GM23338 (cell line): ENCODE measurements at regions not wholly inside any gene's neighbourhood (a gene's known extent, or its start where the extent isn't known, plus 50 kb on each side); places are given as distances from the start of the nearest gene placed in this dataset.

Experiments
- ATAC-seq: fragments of 200-7000 bp; cut with Tn5 transposase; 3 replicates; pipeline ENCODE4 v1.9.1; 2020
- DNase-seq: peaks from one replicate; pipeline ENCODE4 v3.0.0-alpha.2; 2015; ENCODE audit warnings: low spot score
- H2AFZ ChIP-seq: fragments of 200-600 bp; sonication (generic); 2 replicates; pipeline ENCODE4 v1.8.0; 2016; ENCODE audit warnings: antibody characterized with exemption, mild to moderate bottlenecking, moderate library complexity
- H3F3A ChIP-seq: fragments of 200-600 bp; sonication (generic); replicated peaks from 2 replicates; pipeline ENCODE4 v1.8.0; 2017; ENCODE audit warnings: antibody characterized with exemption, mixed run types, low read depth
- H3K27ac ChIP-seq: fragments of 200-600 bp; sonication (generic); 2 replicates; pipeline ENCODE4 v1.6.1; 2016; ENCODE audit warnings: low read depth
- H3K27me3 ChIP-seq: fragments of 200-600 bp; sonication (generic); 2 replicates; pipeline ENCODE4 v1.8.0; 2016; ENCODE audit warnings: mild to moderate bottlenecking, mixed run types, moderate library complexity; ENCODE audit not compliant: insufficient read depth
- H3K36me3 ChIP-seq: fragments of 200-600 bp; sonication (generic); 2 replicates; pipeline ENCODE4 v1.8.0; 2016; ENCODE audit warnings: mild to moderate bottlenecking; ENCODE audit not compliant: insufficient read depth
- H3K4me1 ChIP-seq: fragments of 200-600 bp; sonication (generic); 2 replicates; pipeline ENCODE4 v1.8.0; 2016; ENCODE audit warnings: mild to moderate bottlenecking, moderate library complexity; ENCODE audit not compliant: insufficient read depth
- H3K4me2 ChIP-seq: fragments of 200-600 bp; sonication (generic); 2 replicates; pipeline ENCODE4 v1.7.1; 2017; ENCODE audit warnings: mixed run types
- H3K4me3 ChIP-seq: fragments of 200-600 bp; sonication (generic); 2 replicates; pipeline ENCODE4 v1.6.1; 2016; ENCODE audit warnings: mixed run types
- H3K79me2 ChIP-seq: fragments of 200-600 bp; sonication (generic); replicated peaks from 2 replicates; pipeline ENCODE4 v1.8.0; 2017; ENCODE audit warnings: mild to moderate bottlenecking; ENCODE audit not compliant: insufficient read depth
- H3K9me2 ChIP-seq: fragments of 200-600 bp; sonication (generic); 2 replicates; pipeline ENCODE4 v1.8.0; 2017; ENCODE audit not compliant: insufficient read depth
- H4K20me1 ChIP-seq: fragments of 200-600 bp; sonication (generic); replicated peaks from 2 replicates; pipeline ENCODE4 v1.8.0; 2017; ENCODE audit warnings: mild to moderate bottlenecking; ENCODE audit not compliant: insufficient read depth
- H3K27ac Mint-ChIP-seq: 2 replicates; pipeline ENCODE4 v1.8.0; 2020; ENCODE audit warnings: inconsistent platforms, mild to moderate bottlenecking, moderate library complexity, mixed read lengths
- H3K27me3 Mint-ChIP-seq: 3 replicates; pipeline ENCODE4 v1.8.0; 2022; ENCODE audit warnings: low read depth, mild to moderate bottlenecking, moderate library complexity, mixed read lengths, inconsistent platforms; ENCODE audit not compliant: insufficient read depth, poor library complexity
- H3K36me3 Mint-ChIP-seq: 3 replicates; pipeline ENCODE4 v1.8.0; 2021; ENCODE audit warnings: low read depth, mild to moderate bottlenecking, inconsistent platforms, moderate library complexity, mixed read lengths
- H3K4me1 Mint-ChIP-seq: 3 replicates; pipeline ENCODE4 v1.8.0; 2020; ENCODE audit warnings: mild to moderate bottlenecking, inconsistent platforms, mixed read lengths
- H3K4me3 Mint-ChIP-seq: 3 replicates; pipeline ENCODE4 v1.8.0; 2021; ENCODE audit warnings: moderate library complexity, mild to moderate bottlenecking, inconsistent platforms, mixed read lengths
- H3K9me3 Mint-ChIP-seq: 3 replicates; pipeline ENCODE4 v1.8.0; 2020; ENCODE audit warnings: moderate library complexity, mild to moderate bottlenecking, inconsistent platforms, mixed read lengths
- CREB1 ChIP-seq: fragments of 250-450 bp; sonication (Bioruptor Pico); IDR thresholded peaks from 2 replicates; pipeline ENCODE4 v1.5.0; 2020; ENCODE audit warnings: low read depth, mild to moderate bottlenecking, moderate library complexity
- EZH2 ChIP-seq: fragments of 200-600 bp; sonication (generic); IDR thresholded peaks from one replicate; pipeline ENCODE4 v1.8.0; 2017; ENCODE audit warnings: antibody characterized with exemption, mild to moderate bottlenecking, low read depth; ENCODE audit not compliant: unreplicated experiment
- EZH2phosphoT487 ChIP-seq: fragments of 200-600 bp; sonication (generic); IDR thresholded peaks from one replicate; pipeline ENCODE4 v1.8.1; 2018; ENCODE audit warnings: antibody characterized with exemption; ENCODE audit not compliant: unreplicated experiment
- JUNB ChIP-seq: IDR thresholded peaks from one replicate; pipeline ENCODE4 v1.6.1; 2016; ENCODE audit warnings: antibody characterized with exemption; ENCODE audit not compliant: unreplicated experiment
- NANOG ChIP-seq: IDR thresholded peaks from 2 replicates; pipeline ENCODE4 v1.6.1; 2016; ENCODE audit warnings: antibody characterized with exemption, borderline replicate concordance
- POLR2AphosphoS5 ChIP-seq: IDR thresholded peaks from 2 replicates; pipeline ENCODE4 v1.6.1; 2016; ENCODE audit warnings: antibody characterized with exemption, low read depth
- REST ChIP-seq: IDR thresholded peaks from one replicate; pipeline ENCODE4 v1.6.1; 2018; ENCODE audit warnings: antibody characterized with exemption; ENCODE audit not compliant: unreplicated experiment
- ZNF114 ChIP-seq: fragments of 250-450 bp; sonication (Bioruptor Pico); IDR thresholded peaks from 2 replicates; pipeline ENCODE4 v1.5.0; 2020; ENCODE audit warnings: mild to moderate bottlenecking, moderate library complexity
- ZNF331 ChIP-seq: fragments of 250-450 bp; sonication (Bioruptor Pico); IDR thresholded peaks from 2 replicates; pipeline ENCODE4 v1.5.0; 2020; ENCODE audit warnings: low read depth, mild to moderate bottlenecking, moderate library complexity
- TF ChIP-seq, protein P1 (sequence below), 2 experiments: fragments of 200-600 bp in 1 of 2; sonication (generic) in 1 of 2; conservative IDR thresholded peaks; 2 replicates each; pipeline versions ENCODE4 v1.5.1 to v1.6.1; 2016 to 2017; ENCODE audit warnings: antibody characterized with exemption in 2 of 2, low read depth in 2 of 2, mild to moderate bottlenecking in 2 of 2, moderate library complexity in 1 of 2
- TF ChIP-seq, protein P2 (sequence below): fragments of 250-450 bp; sonication (Bioruptor Pico); IDR thresholded peaks from 2 replicates; pipeline ENCODE4 v1.5.0; 2020; ENCODE audit warnings: mild to moderate bottlenecking, moderate library complexity

GRCh38 chr20:11992426-11992825 lies 74.7 kb downstream of the BTBD3 start:
- Histone ChIP-seq H3K27me3 (no peaks in the 10 kb centered on the region), H3K4me2 (no peak overlapping the region), H3K79me2 (no peaks in the 10 kb centered on the region), H3F3A (no peaks in the 10 kb centered on the region), H3K4me1 (0 out of 2 replicates have a peak, but pooled peaks cover 4% of the 10 kb centered on the region), H2AFZ (no peak overlapping the region), H4K20me1 (no peaks in the 10 kb centered on the region), H3K36me3 (no peaks in the 10 kb centered on the region), H3K9me2 (0 out of 2 replicates have a peak, but pooled peaks cover 4% of the 10 kb centered on the region), H3K27ac (no peak overlapping the region), H3K4me3 (no peak overlapping the region)
- Mint-ChIP-seq H3K36me3 (no peaks in the 10 kb centered on the region), H3K27ac (no peak overlapping the region), H3K4me1 (peaks cover 17% of the 10 kb centered on the region; the same call in 2 of the 3 replicates), H3K27me3 (peaks cover 2% of the 10 kb centered on the region), H3K4me3 (no peak overlapping the region), H3K9me3 (no peaks in the 10 kb centered on the region)
- no peak for DNase-seq
- ATAC-seq: no peak
- TF ChIP-seq EZH2phosphoT487 (no peak), ZNF114 (CRISPR knock-in tag) (no peak), NANOG (no peak), ZNF331 (no peak), CREB1 (CRISPR knock-in tag) (no peak), POLR2AphosphoS5 (no peak), EZH2 (no peak), JUNB (no peak), REST (no peak)
- TF ChIP-seq, protein P1, sequence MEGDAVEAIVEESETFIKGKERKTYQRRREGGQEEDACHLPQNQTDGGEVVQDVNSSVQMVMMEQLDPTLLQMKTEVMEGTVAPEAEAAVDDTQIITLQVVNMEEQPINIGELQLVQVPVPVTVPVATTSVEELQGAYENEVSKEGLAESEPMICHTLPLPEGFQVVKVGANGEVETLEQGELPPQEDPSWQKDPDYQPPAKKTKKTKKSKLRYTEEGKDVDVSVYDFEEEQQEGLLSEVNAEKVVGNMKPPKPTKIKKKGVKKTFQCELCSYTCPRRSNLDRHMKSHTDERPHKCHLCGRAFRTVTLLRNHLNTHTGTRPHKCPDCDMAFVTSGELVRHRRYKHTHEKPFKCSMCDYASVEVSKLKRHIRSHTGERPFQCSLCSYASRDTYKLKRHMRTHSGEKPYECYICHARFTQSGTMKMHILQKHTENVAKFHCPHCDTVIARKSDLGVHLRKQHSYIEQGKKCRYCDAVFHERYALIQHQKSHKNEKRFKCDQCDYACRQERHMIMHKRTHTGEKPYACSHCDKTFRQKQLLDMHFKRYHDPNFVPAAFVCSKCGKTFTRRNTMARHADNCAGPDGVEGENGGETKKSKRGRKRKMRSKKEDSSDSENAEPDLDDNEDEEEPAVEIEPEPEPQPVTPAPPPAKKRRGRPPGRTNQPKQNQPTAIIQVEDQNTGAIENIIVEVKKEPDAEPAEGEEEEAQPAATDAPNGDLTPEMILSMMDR (conservative IDR thresholded peaks at IDR 0.05; ENCODE audit: low read depth in 2 of 2): no peak
- TF ChIP-seq, protein P2, sequence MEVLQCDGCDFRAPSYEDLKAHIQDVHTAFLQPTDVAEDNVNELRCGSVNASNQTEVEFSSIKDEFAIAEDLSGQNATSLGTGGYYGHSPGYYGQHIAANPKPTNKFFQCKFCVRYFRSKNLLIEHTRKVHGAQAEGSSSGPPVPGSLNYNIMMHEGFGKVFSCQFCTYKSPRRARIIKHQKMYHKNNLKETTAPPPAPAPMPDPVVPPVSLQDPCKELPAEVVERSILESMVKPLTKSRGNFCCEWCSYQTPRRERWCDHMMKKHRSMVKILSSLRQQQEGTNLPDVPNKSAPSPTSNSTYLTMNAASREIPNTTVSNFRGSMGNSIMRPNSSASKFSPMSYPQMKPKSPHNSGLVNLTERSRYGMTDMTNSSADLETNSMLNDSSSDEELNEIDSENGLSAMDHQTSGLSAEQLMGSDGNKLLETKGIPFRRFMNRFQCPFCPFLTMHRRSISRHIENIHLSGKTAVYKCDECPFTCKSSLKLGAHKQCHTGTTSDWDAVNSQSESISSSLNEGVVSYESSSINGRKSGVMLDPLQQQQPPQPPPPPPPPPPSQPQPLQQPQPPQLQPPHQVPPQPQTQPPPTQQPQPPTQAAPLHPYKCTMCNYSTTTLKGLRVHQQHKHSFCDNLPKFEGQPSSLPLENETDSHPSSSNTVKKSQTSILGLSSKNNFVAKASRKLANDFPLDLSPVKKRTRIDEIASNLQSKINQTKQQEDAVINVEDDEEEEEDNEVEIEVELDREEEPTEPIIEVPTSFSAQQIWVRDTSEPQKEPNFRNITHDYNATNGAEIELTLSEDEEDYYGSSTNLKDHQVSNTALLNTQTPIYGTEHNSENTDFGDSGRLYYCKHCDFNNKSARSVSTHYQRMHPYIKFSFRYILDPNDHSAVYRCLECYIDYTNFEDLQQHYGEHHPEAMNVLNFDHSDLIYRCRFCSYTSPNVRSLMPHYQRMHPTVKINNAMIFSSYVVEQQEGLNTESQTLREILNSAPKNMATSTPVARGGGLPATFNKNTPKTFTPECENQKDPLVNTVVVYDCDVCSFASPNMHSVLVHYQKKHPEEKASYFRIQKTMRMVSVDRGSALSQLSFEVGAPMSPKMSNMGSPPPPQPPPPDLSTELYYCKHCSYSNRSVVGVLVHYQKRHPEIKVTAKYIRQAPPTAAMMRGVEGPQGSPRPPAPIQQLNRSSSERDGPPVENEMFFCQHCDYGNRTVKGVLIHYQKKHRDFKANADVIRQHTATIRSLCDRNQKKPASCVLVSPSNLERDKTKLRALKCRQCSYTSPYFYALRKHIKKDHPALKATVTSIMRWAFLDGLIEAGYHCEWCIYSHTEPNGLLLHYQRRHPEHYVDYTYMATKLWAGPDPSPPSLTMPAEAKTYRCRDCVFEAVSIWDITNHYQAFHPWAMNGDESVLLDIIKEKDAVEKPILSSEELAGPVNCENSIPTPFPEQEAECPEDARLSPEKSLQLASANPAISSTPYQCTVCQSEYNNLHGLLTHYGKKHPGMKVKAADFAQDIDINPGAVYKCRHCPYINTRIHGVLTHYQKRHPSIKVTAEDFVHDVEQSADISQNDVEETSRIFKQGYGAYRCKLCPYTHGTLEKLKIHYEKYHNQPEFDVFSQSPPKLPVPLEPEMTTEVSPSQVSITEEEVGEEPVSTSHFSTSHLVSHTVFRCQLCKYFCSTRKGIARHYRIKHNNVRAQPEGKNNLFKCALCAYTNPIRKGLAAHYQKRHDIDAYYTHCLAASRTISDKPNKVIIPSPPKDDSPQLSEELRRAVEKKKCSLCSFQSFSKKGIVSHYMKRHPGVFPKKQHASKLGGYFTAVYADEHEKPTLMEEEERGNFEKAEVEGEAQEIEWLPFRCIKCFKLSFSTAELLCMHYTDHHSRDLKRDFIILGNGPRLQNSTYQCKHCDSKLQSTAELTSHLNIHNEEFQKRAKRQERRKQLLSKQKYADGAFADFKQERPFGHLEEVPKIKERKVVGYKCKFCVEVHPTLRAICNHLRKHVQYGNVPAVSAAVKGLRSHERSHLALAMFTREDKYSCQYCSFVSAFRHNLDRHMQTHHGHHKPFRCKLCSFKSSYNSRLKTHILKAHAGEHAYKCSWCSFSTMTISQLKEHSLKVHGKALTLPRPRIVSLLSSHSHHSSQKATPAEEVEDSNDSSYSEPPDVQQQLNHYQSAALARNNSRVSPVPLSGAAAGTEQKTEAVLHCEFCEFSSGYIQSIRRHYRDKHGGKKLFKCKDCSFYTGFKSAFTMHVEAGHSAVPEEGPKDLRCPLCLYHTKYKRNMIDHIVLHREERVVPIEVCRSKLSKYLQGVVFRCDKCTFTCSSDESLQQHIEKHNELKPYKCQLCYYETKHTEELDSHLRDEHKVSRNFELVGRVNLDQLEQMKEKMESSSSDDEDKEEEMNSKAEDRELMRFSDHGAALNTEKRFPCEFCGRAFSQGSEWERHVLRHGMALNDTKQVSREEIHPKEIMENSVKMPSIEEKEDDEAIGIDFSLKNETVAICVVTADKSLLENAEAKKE (CRISPR knock-in tag): no peak
